Thyroid gland (tissue), 4 donors: ENCODE measurements at regions not wholly inside any gene's neighbourhood (a gene's known extent, or its start where the extent isn't known, plus 50 kb on each side); places are given as distances from the start of the nearest gene placed in this dataset.
A peak's percentile ranks its signal among the peaks of the same experiment; 100 is the strongest.

ENCODE experiments used
- DNase-seq, 2 donors: peaks; one replicate each; pipeline ENCODE4 v3.0.0-alpha.2; 2019
- H3K27ac ChIP-seq, 3 donors: fragments of 200-600 bp; sonication (generic); 1 replicate in 2 of 3; 2 replicates in 1 of 3; pipeline ENCODE4 v1.5.1; 2016 to 2019; ENCODE audit warnings: mild to moderate bottlenecking in 1 of 3, moderate library complexity in 1 of 3
- H3K27me3 ChIP-seq: fragments of 200-600 bp; sonication (generic); one replicate; pipeline ENCODE4 v1.5.1; 2019
- H3K36me3 ChIP-seq, 2 donors: fragments of 200-600 bp; sonication (generic); one replicate each; pipeline ENCODE4 v1.5.1; 2016 to 2019
- H3K4me1 ChIP-seq, 2 donors: fragments of 200-600 bp; sonication (generic); one replicate each; pipeline ENCODE4 v1.5.1; 2017 to 2019
- H3K4me3 ChIP-seq, 3 donors: fragments of 200-600 bp; sonication (generic); replicated peaks in 1 of 3; 1 replicate in 2 of 3; 2 replicates in 1 of 3; pipeline ENCODE4 v1.5.1; 2016; ENCODE audit warnings: mild to moderate bottlenecking in 1 of 3
- H3K9me3 ChIP-seq: fragments of 200-600 bp; sonication (generic); one replicate; pipeline ENCODE4 v1.5.1; 2017
- CTCF ChIP-seq, 6 experiments: fragments of 200-600 bp in 3 of 6; fragments of 450-650 bp in 3 of 6; sonication (generic) in 3 of 6; IDR thresholded peaks; one replicate each; pipeline ENCODE4 v1.5.1; 2016 to 2019; ENCODE audit warnings: antibody characterized with exemption in 6 of 6, mild to moderate bottlenecking in 2 of 6, inconsistent platforms in 1 of 6, moderate library complexity in 1 of 6
- POLR2A ChIP-seq, 2 donors: fragments of 450-650 bp; IDR thresholded peaks; one replicate each; pipeline ENCODE4 v1.6.1; 2017; ENCODE audit warnings: antibody characterized with exemption in 2 of 2, mild to moderate bottlenecking in 2 of 2, moderate library complexity in 1 of 2
- WGBS, 2 donors: methylation state at CpG; one replicate each; pipeline ENCODE4 v1.1.5; 2017; 5-methylcytosine and 5-hydroxymethylcytosine counted together
- intact Hi-C: fragments of 100-400 bp; cut with DNase I; formaldehyde crosslinking; loops from one replicate; pipeline ENCODE4 v1.15.1; 2023

- no peak for DNase-seq
- no peaks in the 10 kb centered on the region for H3K27me3 ChIP-seq
- no peak overlapping the region for H3K4me3 ChIP-seq
- H3K4me1 ChIP-seq: no peaks in the 10 kb centered on the region
- intact Hi-C loops: no loop called here
- H3K36me3 ChIP-seq: no peaks in the 10 kb centered on the region
- H3K27ac ChIP-seq: no peak overlapping the region
- TF ChIP-seq POLR2A (IDR thresholded peaks at IDR 0.05) (no peak), CTCF (IDR thresholded peaks at IDR 0.05) (no peak)
- no peaks in the 10 kb centered on the region for H3K9me3 ChIP-seq
- 97 to 99% methylated on average over 2 of the region's 2 CpGs for WGBS, 2 donors
These were observed 129.6 kb upstream of the QRFPR start for GRCh38 chr4:121510341-121510874.

- 53 to 82% methylated on average over 4 of the region's 4 CpGs for WGBS, 2 donors
- Histone ChIP-seq H3K27ac (no peak overlapping the region), H3K9me3 (no peaks in the 10 kb centered on the region), H3K4me1 (no peaks in the 10 kb centered on the region), H3K27me3 (no peaks in the 10 kb centered on the region), H3K4me3 (no peak overlapping the region), H3K36me3 (no peaks in the 10 kb centered on the region)
- intact Hi-C loops: loop anchor here (5.0 kb wide), 1 partner anchor 167 kb away; no protein-coding TSS in a partner anchor
- DNase-seq: no peak
- no peak for TF ChIP-seq CTCF (IDR thresholded peaks at IDR 0.05)
- no peak for TF ChIP-seq POLR2A (IDR thresholded peaks at IDR 0.05)
These were observed 104.5 kb upstream of the QRFPR start for GRCh38 chr4:121485190-121485804.

- Histone ChIP-seq H3K4me3 (no peak overlapping the region), H3K4me1 (no peaks in the 10 kb centered on the region), H3K36me3 (no peaks in the 10 kb centered on the region), H3K9me3 (no peaks in the 10 kb centered on the region), H3K27ac (no peak overlapping the region), H3K27me3 (no peaks in the 10 kb centered on the region)
- WGBS, 2 donors: 0% methylated on average over 1 of the region's 1 CpG
- peak; percentile 48 to 54 for DNase-seq
- intact Hi-C loops: loop anchor here (5.0 kb wide), 1 partner anchor 168 kb away; no protein-coding TSS in a partner anchor
- TF ChIP-seq CTCF (IDR thresholded peaks at IDR 0.05) (peak; percentile 58 to 79 (median 76)), POLR2A (IDR thresholded peaks at IDR 0.05) (no peak)
These were observed 103.8 kb upstream of the QRFPR start for GRCh38 chr4:121484633-121485032.

- Histone ChIP-seq H3K9me3 (no peaks in the 10 kb centered on the region), H3K27me3 (no peaks in the 10 kb centered on the region), H3K27ac (no peak overlapping the region), H3K36me3 (no peaks in the 10 kb centered on the region), H3K4me3 (no peak overlapping the region), H3K4me1 (no peaks in the 10 kb centered on the region)
- no peak for TF ChIP-seq POLR2A (IDR thresholded peaks at IDR 0.05)
- TF ChIP-seq CTCF (IDR thresholded peaks at IDR 0.05): no peak
- intact Hi-C loops: no loop called here
- no peak for DNase-seq
- WGBS, 2 donors: 64 to 80% methylated on average over 1 of the region's 1 CpG
These were observed 99.0 kb upstream of the QRFPR start for GRCh38 chr4:121479808-121480207.

GRCh38 chr4:121477480-121477879 is 96.7 kb upstream of the QRFPR start:
- H3K9me3 ChIP-seq: no peaks in the 10 kb centered on the region
- 86 to 88% methylated on average over 2 of the region's 2 CpGs for WGBS, 2 donors

More at GRCh38 chr4:121477480-121477879, 96.7 kb upstream of the QRFPR start:
- no peak for DNase-seq
- H3K4me1 ChIP-seq: no peaks in the 10 kb centered on the region
- intact Hi-C loops: no loop called here
- H3K4me3 ChIP-seq: no peak overlapping the region
- no peak overlapping the region for H3K27ac ChIP-seq
- H3K36me3 ChIP-seq: no peaks in the 10 kb centered on the region
- H3K27me3 ChIP-seq: no peaks in the 10 kb centered on the region
- no peak for TF ChIP-seq POLR2A (IDR thresholded peaks at IDR 0.05)
- no peak for TF ChIP-seq CTCF (IDR thresholded peaks at IDR 0.05)
